GM18511 (cell line): ENCODE measurements at regions not wholly inside any gene's neighbourhood (a gene's known extent, or its start where the extent isn't known, plus 50 kb on each side); places are given as distances from the start of the nearest gene placed in this dataset.

Experiments
- ATAC-seq: cut with Tn5 transposase; IDR thresholded peaks from one replicate; pipeline ENCODE4 v1.9.1; 2021; ENCODE audit warnings: mild to moderate bottlenecking, moderate library complexity; ENCODE audit not compliant: unreplicated experiment

- no peak for ATAC-seq
Observed at GRCh38 chr12:13318231-13319015, 121.9 kb downstream of the EMP1 start.

- no peak for ATAC-seq
Observed at GRCh38 chr12:13316587-13317246, 120.2 kb downstream of the EMP1 start.

- ATAC-seq, result no peak
Observed at GRCh38 chr12:13313886-13314285, 117.4 kb downstream of the EMP1 start.

GRCh38 chr12:13311551-13311950 is 115.0 kb downstream of the EMP1 start:
- no peak for ATAC-seq

GRCh38 chr12:13307143-13307816 is 110.8 kb downstream of the EMP1 start:
- no peak for ATAC-seq

- ATAC-seq, result no peak
Observed at GRCh38 chr12:13304924-13305323, 108.4 kb downstream of the EMP1 start.

GRCh38 chr12:13299457-13299856 is 102.9 kb downstream of the EMP1 start:
- no peak for ATAC-seq

GRCh38 chr12:13293096-13293495 is 96.6 kb downstream of the EMP1 start:
- no peak for ATAC-seq

GRCh38 chr12:13289653-13290289 is 93.2 kb downstream of the EMP1 start:
- ATAC-seq, result no peak

- ATAC-seq, result no peak
Observed at GRCh38 chr12:13288937-13289652, 92.6 kb downstream of the EMP1 start.

GRCh38 chr12:13288501-13288900 is 92.0 kb downstream of the EMP1 start:
- ATAC-seq, result no peak

GRCh38 chr12:13283867-13284266 is 87.3 kb downstream of the EMP1 start:
- ATAC-seq, result no peak

GRCh38 chr12:13282861-13283260 is 86.3 kb downstream of the EMP1 start:
- ATAC-seq, result no peak

- peak; percentile 86 for ATAC-seq
Observed at GRCh38 chr12:13278249-13278787, 81.8 kb downstream of the EMP1 start.

GRCh38 chr12:13277293-13277692 is 80.8 kb downstream of the EMP1 start:
- ATAC-seq, result no peak

GRCh38 chr12:13275241-13276085 is 78.9 kb downstream of the EMP1 start:
- no peak for ATAC-seq

GRCh38 chr12:13273850-13274249 is 77.3 kb downstream of the EMP1 start:
- ATAC-seq, result no peak

GRCh38 chr12:13273097-13273496 is 76.6 kb downstream of the EMP1 start:
- ATAC-seq, result no peak

- ATAC-seq, result no peak
Observed at GRCh38 chr12:13270817-13271216, 74.3 kb downstream of the EMP1 start.
